HG03139 (cell line): ENCODE measurements at regions not wholly inside any gene's neighbourhood (a gene's known extent, or its start where the extent isn't known, plus 50 kb on each side); places are given as distances from the start of the nearest gene placed in this dataset.

Experiments used
- ATAC-seq: cut with Tn5 transposase; IDR thresholded peaks from one replicate; pipeline ENCODE4 v1.9.1; 2021; ENCODE audit not compliant: unreplicated experiment

- no peak for ATAC-seq
These were observed 135.2 kb downstream of the TLE3 start for GRCh38 chr15:69962561-69962960.

GRCh38 chr15:69963385-69963784 is 134.3 kb downstream of the TLE3 start:
- no peak for ATAC-seq

- ATAC-seq = no peak
These were observed 125.9 kb downstream of the TLE3 start for GRCh38 chr15:69971771-69972170.

DNA sequence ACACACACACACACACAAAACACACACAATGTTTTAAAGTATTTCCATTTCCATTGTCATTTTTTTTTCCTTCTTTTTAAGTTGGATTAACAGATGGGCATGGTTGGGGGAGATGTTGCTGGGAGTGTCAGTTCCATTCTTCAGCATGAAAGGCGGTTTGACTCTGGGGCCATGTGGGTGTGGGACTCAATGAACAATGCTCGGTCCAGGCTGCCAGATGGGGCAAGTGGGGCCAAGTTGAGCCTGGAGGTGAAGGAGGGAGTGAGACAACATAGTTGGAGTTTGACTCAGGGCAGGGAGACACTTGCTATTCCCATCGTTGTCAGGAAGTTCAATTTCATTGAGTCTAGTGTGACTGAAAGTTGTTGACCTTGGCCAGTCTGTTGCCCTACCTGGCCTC is 125.3 kb downstream of the TLE3 start:
- no peak for ATAC-seq

- no peak for ATAC-seq
These were observed 124.5 kb downstream of the TLE3 start for GRCh38 chr15:69973102-69973714.

DNA sequence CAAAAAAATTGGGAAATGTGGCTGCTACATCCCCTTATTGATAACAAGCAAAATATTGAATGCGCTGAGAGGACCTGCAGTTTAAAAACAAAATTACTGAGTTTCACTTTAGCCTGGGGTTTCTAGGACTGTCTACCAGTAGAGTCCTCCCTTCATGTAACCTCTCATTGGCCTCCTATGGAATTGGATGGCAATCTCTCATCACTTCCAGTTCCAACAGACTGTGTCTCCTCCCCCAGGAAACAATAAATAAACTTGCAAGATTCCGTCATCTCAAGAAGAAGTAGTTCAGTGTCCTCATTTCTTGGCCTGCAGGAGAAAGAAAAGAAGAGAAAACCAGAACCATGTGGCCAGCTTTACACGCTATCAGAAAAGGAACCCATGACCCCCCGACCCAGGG is 123.8 kb downstream of the TLE3 start:
- no peak for ATAC-seq

- no peak for ATAC-seq
These were observed 123.4 kb downstream of the TLE3 start for GRCh38 chr15:69974321-69974720.

GRCh38 chr15:69976366-69976994 is 121.2 kb downstream of the TLE3 start:
- ATAC-seq = no peak

DNA sequence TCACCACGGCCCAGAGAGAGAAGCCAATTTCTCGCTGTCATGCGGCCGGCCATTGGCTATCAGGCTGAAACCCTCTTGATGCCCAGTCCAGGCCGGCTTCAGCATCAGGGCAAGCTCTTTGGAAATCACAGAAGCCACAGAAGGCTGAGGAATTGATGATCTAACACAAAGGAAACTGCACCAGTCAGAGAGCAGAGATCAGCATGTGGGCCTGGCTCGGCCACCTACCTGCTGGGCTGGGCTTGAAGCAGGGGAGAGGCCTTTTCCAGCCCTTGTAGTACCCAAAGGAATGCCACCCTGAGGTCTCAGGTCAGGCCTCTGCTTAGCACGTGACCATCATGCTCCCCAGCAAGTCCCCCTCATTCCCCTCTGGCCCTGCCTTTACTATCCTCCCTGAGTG is 119.1 kb downstream of the TLE3 start:
- no peak for ATAC-seq

DNA sequence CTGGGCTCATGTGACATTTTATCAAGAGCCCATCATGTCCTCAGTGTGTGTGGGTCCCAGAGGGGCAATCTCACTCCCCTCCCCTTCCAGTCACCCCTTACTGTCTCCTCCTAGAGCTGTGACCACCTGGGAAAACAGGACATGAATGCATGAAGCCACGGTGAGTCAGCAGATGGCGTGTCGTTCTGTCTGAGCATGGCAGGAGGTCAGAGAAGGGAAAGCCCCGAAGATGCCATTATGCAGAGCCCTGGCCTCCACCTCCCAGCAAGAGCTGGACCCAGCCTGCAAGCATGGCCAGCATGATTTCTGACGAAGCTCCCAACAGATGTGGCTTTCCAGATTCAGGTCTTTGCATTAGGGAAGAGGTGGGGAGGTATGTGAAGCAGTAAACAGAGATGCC is 118.5 kb downstream of the TLE3 start:
- peak; percentile 45 for ATAC-seq

DNA sequence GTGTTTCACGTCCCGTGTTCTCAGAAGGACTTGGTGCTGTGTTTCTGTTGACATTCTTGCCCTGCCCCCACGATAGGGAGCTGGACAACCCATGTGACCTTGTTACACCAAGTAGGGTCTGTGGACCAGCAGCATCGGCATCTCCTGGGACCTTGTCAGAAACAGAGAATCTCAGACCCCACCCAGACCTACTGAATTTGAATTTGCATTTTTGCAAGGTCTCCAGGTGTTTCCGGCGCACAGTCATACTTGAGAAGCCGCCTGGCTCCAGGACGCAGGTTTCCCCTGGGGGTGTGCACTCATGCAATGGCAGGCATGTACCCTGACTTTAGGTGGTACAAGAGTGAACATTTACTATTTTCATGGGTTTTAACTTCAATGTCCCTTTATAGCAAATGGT is 117.9 kb downstream of the TLE3 start:
- ATAC-seq = peak; percentile 76

- ATAC-seq = no peak
These were observed 117.2 kb downstream of the TLE3 start for GRCh38 chr15:69980341-69981059.

GRCh38 chr15:69982037-69982436 is 115.7 kb downstream of the TLE3 start:
- no peak for ATAC-seq

GRCh38 chr15:69983696-69984265 is 113.9 kb downstream of the TLE3 start:
- ATAC-seq = no peak

DNA sequence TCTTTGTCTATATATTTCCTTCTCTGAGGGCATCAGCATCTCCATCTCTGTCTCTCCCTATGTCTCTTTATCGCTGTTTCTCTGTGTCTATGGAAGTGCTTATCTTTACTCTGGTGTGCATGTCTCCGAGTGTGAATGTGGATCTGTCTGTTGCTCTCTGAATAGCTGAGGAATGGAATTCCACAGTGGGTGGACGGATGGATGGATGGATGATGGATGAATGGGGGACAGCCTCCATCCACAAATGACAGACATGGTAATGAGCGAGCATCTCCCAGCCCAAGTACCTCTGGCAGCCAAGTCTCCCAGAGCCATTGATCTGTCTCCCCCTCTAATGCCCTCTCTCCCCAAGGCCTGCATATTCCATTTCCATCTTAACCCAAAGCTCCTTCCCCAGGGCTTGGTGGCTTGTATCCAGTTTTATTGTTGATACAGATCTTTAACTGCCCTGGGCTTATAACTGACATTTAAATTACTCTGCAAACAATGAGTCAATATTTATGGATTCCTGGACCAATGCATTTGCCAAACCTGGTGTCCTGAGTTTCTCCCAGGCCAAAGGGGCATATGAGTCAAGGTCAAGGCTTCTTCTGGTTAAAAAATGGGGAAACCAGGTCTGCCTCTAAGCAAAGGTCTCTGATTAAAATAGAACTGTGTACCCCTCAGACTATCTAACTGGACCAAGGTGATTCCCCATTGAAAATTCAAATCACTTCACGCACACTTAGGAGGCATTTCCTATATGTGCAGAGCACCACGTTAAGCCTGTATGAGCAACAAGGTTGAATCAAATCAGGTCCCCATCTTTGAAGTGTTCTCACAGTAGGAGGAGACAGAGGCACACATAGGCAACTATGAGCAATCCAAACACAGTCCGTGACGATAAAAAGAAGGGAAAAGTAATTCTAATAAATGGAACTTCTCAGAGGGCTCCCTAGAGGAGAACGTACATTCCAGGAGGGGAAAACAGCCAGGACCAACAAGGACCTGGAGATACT is 109.9 kb downstream of the TLE3 start:
- ATAC-seq = no peak

DNA sequence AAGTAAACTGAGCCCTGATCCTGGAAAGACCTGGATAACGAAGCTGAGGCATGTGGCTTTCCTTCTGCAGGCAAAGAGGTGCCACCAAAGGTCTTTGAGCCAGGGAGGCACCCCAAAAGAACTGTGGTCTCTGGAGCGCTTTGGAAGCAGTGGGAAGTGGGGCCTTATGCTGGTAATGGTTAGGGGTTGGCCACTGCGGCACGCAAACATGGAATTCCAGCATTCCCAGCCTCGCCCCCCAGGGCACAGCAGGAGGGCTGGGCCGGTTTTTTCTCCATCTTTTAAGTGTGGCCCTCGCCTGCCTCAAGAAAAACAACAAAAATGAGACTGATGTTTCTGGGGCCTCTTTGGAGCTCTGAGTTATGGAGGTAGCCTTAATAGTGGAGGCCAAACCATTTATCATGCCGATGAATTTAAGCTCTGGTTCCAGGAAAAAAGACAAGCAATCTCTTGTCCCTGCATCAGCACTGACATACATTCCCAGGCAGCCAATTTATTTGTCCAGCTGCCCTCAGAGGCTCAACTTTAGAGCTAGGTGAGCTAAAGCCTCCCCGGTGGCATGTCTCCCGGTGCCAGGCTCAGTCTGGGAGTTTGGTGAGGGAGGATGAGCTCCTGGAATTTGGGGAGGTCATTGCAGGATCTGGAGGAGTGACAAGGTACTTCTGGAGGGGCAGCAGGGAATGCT is 109.0 kb downstream of the TLE3 start:
- ATAC-seq = no peak

DNA sequence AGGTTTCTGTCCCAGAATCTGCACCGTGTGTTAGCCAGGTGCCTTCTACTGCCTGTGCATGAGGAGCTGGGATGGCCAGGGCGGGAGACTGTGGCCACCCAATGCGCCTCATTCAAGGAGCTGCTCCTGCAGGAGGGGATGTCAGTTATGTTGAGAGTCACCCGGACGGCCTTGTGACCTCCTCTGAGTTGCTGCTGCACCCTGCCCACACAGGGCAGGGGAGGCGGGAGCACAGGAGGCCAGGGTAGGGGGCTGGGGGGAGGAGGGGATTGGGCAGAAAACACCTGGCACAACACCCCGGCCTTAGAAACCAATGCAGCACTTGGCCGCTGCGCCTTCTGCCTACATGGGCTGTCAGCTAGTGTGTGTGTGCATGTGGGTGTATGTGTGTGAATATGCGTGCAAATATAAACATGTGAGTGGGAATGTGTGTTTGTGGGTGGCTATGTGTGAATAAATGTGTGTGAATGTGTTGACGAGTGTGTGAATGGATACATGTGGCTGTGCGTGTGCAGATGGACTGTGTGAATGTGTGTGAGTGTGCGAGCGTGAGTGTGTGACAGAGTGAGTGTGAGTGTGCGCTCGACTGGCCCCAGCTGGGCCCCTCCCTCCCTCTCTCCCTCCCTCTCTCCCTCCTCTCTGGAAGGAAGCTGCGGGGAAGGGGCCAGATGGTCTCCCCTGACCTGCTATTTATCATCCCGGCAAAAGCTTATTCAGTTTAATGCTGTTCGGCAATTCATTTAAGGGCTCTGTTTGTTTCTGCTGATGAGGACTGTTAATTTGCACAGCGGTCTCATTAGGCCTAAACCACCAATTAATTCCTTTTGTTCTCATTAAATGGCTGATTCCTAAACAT is 106.9 kb downstream of the TLE3 start:
- ATAC-seq = no peak

GRCh38 chr15:69991551-69991980 is 106.2 kb downstream of the TLE3 start:
- no peak for ATAC-seq

DNA sequence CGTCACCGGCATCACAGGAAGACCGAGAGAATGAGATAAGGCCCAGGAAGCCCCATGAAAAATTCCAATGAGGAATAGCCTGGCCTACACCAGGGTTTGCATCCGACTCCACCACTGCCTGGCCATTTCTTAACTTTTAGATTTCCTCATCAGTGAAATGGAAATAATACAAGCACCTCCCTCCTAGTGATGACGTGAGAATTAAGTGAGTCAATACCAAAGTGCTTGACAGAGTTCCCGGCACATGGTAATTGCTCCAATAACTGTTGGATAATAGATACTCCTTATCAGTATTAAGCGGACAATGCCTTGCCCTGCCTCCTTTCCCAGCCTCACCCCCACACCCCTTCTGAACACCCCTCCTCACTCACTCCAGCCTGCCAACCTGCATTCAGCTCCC is 105.4 kb downstream of the TLE3 start:
- ATAC-seq = no peak
